Inflammatory macrophage treated with lipopolysaccharide for 4 hours (primary cell): ENCODE measurements at regions not wholly inside any gene's neighbourhood (a gene's known extent, or its start where the extent isn't known, plus 50 kb on each side); places are given as distances from the start of the nearest gene placed in this dataset.
A peak's percentile ranks its signal among the peaks of the same experiment; 100 is the strongest.
"Not testable (repeated sequence)": the region's sequence is repeated elsewhere in the genome, so short reads cannot be mapped to it uniquely, and the experiment has no call there.

Experiments used
- DNase-seq: peaks from one replicate; pipeline ENCODE4 v3.0.0-alpha.2; 2020

DNA sequence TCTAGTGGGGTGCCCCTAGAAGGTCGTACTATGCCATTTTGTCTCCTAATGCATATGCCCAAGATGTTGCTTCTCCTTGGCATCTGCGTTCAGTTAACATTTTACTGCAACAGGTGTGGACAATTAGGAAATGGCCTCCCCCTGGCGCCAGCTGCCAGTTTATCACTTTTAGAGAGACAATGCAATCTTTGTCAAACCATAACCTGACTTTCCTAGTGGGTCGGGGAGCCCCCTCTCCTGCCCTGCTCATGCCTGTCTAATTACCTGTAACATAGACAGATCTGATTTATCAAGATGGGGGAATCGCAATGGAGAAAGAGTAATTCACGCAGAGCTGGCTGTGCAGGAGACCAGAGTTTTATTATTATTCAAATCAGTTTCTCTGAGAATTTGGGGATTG is 353.7 kb upstream of the SGO1 start:
- DNase-seq: no peak

- no peak for DNase-seq
These were observed 351.2 kb upstream of the SGO1 start for GRCh38 chr3:20537234-20537633.

- DNase-seq: no peak
These were observed 343.9 kb upstream of the SGO1 start for GRCh38 chr3:20529911-20530310.

DNA sequence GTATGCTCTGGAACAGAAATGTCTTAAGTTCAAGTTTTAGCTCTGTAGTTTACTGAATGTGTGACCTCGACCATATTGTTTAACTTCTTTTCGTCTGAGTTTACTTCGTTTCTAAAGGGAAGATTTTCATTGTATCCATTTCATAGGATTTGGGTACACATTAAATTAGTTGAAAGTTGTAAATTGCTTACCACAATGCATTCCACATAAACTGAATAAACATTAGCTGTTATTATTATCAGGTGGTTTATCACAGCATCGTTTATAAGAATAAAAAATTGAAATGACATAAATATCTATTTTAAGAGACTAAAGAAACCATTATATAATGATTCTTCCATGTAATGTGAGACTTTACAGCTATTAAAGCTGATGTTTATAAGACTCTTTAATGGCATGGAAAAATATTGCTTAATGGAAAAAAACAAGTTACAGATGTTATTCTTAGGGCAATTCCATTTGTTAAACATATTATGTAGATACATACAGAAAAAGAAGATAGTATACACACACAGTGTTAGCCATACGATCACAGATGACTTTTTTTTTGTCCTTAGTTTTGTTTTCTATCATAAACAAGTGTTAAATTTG is 342.3 kb upstream of the SGO1 start:
- DNase-seq: no peak

- no peak for DNase-seq
These were observed 341.4 kb upstream of the SGO1 start for GRCh38 chr3:20527368-20527767.

DNA sequence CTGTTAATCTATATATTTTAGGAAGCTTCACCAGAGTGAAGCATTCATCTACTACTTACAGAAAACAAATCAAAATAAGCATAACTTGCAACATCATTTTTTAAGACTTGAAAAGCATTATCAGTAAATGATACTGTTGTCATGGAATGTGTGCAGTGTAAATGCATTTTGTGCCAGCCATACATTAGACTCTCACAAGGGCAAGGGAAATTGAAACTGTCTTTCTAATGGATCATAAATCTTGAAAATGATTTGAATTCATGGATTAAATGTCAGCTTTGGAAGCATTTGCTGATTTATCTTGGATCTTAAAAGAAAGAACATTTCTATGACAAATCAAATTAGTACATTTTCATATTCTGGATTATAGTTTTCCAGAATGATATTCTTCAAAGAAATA is 338.3 kb upstream of the SGO1 start:
- no peak for DNase-seq

GRCh38 chr3:20523293-20523692 is 337.3 kb upstream of the SGO1 start:
- no peak for DNase-seq

- not testable (repeated sequence) for DNase-seq
These were observed 331.3 kb upstream of the SGO1 start for GRCh38 chr3:20517316-20517715.

DNA sequence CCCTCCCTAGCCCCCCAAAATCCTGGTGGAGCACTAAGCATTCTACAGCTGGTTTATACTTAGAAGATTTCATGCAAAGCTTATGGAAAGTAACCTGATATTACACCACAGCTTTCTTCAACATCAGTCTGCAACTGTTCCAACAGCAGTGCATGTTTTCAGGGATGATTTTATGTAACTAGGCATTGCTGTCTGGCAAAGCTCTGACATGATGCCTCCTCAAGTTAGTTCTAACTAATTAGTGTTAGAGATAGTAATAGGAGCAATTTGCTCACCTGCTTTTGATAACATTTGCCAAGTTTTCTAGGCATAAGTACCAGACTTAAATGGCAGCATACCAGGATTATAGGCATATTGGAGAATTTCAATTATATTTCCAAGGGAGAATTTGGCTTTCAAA is 330.3 kb upstream of the SGO1 start:
- no peak for DNase-seq

GRCh38 chr3:20515834-20516233 is 329.8 kb upstream of the SGO1 start:
- no peak for DNase-seq

GRCh38 chr3:20511863-20512505 is 326.0 kb upstream of the SGO1 start:
- DNase-seq: peak; percentile 25

GRCh38 chr3:20510396-20510795 is 324.4 kb upstream of the SGO1 start:
- no peak for DNase-seq

- no peak for DNase-seq
These were observed 317.5 kb upstream of the SGO1 start for GRCh38 chr3:20503394-20504082.

- no peak for DNase-seq
These were observed 305.0 kb upstream of the SGO1 start for GRCh38 chr3:20490996-20491395.

- no peak for DNase-seq
These were observed 302.1 kb upstream of the SGO1 start for GRCh38 chr3:20488151-20488550.

- no peak for DNase-seq
These were observed 298.1 kb upstream of the SGO1 start for GRCh38 chr3:20484126-20484525.

GRCh38 chr3:20482350-20482749 is 296.3 kb upstream of the SGO1 start:
- DNase-seq: no peak

DNA sequence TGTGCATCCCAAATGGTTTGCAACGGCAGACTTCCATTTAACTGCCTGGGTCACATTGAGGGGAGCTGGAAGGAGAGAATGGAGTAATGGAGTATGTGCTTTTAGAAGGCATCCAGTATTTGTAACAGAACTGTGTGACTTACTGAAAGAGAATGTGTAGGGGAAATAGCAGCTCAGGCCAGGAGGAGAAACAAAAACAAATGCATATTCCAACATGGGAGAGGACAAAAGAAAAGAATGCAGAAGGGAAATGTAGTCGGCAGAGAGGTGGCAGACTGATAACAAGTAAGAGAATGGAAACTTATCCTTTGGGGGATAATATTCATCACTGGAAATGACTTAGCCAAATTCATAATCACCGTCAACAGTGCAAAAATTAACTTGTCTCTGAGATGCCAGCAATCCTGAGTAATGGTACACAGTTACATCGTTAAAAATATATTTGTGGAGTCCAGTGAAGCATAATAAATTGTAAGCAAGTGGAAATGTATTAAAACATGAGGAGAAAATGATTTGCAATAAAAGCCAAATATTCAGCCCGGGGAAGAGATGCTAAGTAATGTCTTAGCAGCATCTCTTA is 294.9 kb upstream of the SGO1 start:
- no peak for DNase-seq

DNA sequence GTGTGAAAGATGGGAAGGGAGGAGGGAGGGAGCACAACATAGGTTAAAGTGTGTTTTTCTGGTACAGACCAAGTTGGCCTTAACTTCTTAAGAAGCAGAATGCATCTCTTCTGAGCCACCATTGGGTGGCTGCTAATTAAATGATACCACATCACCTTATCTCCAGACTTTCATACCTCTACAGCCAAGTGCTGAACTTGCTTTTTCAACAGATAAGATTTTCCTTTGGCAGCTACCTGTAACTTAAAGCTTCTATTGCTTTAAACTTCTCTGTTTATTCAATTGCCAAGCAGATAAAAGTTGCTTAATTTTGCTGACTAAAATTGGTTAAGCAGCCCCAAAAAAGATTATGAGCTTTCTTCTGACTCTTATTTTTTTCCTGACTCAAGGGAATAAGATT is 292.4 kb upstream of the SGO1 start:
- no peak for DNase-seq

DNA sequence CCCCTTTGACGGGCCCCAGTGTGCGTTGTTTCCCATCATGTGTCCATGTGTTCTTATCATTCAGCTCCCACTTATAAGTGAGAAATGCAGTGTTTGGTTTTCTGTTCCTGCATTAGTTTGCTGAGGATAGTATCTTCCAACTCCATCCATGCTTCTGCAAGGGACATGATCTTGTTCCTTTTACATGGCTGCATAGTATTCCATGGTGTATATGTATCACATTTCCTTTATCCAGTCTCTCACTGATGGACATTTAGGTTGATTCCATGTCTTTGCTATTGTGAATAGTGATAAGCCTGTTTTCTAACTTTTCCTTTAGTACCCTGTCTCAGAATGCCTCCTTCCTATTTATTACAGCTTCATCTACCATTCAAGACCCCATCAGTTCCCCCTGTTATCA is 278.2 kb upstream of the SGO1 start:
- not testable (repeated sequence) for DNase-seq

DNA sequence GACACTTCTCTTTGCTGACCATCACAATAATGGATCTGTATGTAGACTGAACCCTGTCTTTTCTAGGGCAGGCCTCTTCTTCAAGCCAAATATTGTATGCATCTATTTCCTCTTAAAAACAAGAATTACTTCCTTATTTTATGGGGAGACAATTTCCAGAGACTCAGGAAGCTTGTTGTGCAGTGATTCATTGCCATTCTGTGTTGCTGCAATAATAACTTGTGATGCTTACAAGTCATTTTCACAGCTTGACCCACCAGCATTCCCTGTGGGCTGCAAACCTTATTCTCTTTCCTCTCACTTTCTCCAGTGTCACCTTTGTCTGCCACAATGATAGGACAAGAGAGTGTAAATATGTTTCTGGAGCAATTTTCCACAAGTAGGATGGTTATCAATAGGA is 276.7 kb upstream of the SGO1 start:
- peak; percentile 12 for DNase-seq

GRCh38 chr3:20462226-20462625 is 276.2 kb upstream of the SGO1 start:
- no peak for DNase-seq

DNA sequence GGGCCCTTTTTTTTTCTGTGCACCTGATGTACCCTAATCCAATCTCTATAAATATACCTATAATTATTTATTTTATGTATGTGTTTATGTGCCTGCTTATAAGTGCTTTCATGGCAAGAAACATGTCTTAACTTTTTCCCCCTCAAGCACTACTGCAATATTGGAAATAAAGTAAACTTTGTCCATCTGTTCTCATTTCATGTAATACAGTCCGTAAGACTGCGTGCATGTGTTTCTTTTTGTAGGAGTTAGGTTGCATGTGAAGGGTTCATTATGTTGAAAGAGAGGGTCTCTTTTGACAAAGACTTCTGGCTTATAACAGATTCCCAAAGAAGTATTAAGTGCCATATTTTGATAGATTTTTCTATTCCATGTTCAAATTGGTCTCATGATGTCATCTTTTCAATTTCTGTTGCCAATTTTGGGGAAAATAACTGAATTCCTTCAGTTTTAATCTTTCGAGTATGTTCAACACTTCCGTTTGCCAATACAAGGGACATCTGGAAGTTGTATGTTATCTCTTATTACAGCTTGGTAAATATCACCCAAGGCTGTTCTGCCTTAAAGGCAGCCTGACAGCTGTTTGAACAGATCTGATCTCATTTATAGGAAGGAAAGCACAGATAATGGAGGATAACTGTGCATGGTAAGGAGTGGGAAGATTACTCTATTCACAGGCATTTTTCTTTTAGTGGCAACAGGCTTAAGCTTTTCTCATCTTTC is 273.1 kb upstream of the SGO1 start:
- no peak for DNase-seq

DNA sequence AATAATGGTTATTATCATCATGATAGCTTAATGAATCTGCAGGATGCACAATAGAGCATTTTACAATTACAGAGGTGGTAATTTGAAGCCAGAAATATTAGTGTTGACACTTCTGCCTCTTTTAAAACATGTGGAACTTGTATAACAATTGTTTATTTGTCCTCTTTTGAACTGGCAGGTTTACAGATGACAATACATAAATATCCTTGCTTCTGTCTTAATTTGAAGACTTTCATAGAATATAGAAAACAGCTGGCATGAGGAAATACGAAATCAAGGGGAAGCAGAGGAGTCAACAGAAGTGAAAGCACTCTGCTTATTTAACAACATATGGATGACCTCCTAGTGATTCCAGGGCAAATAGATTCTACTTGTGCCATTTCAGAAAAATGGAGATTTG is 270.5 kb upstream of the SGO1 start:
- DNase-seq: no peak
